ENCODE measurements at regions not wholly inside any gene's neighbourhood (a gene's known extent, or its start where the extent isn't known, plus 50 kb on each side); places are given as distances from the start of the nearest gene placed in this dataset.

DNA sequence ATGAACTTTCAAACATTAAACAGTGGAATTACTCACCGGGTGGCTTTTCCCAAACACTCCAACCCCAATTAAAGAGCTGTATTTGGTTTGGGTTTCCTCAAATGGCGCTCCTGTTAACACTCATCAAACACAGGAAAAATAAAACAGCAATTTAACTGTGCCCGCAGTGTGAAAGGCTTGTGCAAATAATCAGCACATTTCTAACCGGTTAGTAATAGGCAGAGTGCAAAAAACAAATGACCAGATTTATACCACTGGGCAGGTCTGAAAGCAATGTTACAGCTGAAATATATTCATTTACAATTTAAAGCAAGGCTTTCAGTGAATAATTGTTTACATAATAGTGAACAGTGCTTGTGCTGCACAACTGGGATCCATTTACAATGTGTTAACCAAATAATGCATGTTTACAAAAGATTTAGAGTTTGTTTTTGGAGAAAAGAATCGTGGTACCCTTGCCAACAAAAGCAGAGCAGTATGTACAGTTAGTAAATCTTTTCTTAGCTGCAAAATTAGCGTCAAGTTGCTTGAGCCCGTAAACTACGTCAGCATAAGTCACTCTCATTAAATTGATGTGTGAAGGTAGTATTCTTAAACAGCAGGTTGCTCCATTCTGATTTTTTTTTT, 662.9 kb upstream of the ZNF608 start:
- Histone ChIP-seq H3K36me3 (ENCODE audit: control insufficient read depth, insufficient read depth, low read length) (no peaks in the 10 kb centered on the region), H3K4me3 (ENCODE audit: low read depth in 2 of 2, low read length in 2 of 2) (peak overlapping the region; percentile 9 to 33; a peak in 3 of 4 replicates), H3K4me1 (ENCODE audit: control insufficient read depth, insufficient read depth, low read length) (peaks cover 69% of the 10 kb centered on the region), H3K9me3 (ENCODE audit: control insufficient read depth, insufficient read depth, low read depth, low read length) (peaks cover 35% of the 10 kb centered on the region), H3K27me3 (ENCODE audit: control insufficient read depth, insufficient read depth, low read length) (no peaks in the 10 kb centered on the region), H3K27ac (ENCODE audit: low read length) (peak overlapping the region; percentile 95)
- ChIA-PET CTCF (no interaction called here), POLR2A (interaction anchor here (0.6 to 1.0 kb wide), 3 partner anchors 412 to 664 kb away, joined by 3 to 4 read pairs (median 3); no protein-coding TSS in a partner anchor)
- TF ChIP-seq SIN3A (IDR thresholded peaks at IDR 0.05; ENCODE audit: borderline replicate concordance, insufficient read depth, low read depth, low read length): no peak
- peak; percentile 72; the same call in 1 of the 2 replicates for TF ChIP-seq TCF7L2 (IDR thresholded peaks at IDR 0.05; ENCODE audit: low read depth, low read length)
- peak; percentile 72 for TF ChIP-seq POLR2AphosphoS5 (IDR thresholded peaks at IDR 0.05; ENCODE audit: low read depth, low read length)
- TF ChIP-seq, protein P1, sequence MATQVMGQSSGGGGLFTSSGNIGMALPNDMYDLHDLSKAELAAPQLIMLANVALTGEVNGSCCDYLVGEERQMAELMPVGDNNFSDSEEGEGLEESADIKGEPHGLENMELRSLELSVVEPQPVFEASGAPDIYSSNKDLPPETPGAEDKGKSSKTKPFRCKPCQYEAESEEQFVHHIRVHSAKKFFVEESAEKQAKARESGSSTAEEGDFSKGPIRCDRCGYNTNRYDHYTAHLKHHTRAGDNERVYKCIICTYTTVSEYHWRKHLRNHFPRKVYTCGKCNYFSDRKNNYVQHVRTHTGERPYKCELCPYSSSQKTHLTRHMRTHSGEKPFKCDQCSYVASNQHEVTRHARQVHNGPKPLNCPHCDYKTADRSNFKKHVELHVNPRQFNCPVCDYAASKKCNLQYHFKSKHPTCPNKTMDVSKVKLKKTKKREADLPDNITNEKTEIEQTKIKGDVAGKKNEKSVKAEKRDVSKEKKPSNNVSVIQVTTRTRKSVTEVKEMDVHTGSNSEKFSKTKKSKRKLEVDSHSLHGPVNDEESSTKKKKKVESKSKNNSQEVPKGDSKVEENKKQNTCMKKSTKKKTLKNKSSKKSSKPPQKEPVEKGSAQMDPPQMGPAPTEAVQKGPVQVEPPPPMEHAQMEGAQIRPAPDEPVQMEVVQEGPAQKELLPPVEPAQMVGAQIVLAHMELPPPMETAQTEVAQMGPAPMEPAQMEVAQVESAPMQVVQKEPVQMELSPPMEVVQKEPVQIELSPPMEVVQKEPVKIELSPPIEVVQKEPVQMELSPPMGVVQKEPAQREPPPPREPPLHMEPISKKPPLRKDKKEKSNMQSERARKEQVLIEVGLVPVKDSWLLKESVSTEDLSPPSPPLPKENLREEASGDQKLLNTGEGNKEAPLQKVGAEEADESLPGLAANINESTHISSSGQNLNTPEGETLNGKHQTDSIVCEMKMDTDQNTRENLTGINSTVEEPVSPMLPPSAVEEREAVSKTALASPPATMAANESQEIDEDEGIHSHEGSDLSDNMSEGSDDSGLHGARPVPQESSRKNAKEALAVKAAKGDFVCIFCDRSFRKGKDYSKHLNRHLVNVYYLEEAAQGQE (IDR thresholded peaks at IDR 0.05; ENCODE audit: insufficient read depth in 1 of 2, low read depth in 2 of 2, low read length in 1 of 2): peak in 1 of 2 experiments; percentile 21; a peak in 1 of 4 replicates
- DNase-seq (ENCODE audit: low read depth, low spot score): no peak
- in situ Hi-C loops (cut with HindIII; ENCODE audit: low pct_unique_long_range_greater_than_20kb, low sequenced_read_pairs) (no loop called here), intact Hi-C loops (cut with micrococcal nuclease; ENCODE audit: unreplicated experiment) (loop anchor here (10.0 kb wide), 1 partner anchor 755 kb away; no protein-coding TSS in a partner anchor)
- BruUV-seq (replicated peaks): no TSS peak
- peak; percentile 82 for ATAC-seq

GRCh38 chr5:125409861-125410536, 663.6 kb upstream of the ZNF608 start:
- POLR2A ChIA-PET: no interaction called here
- Histone ChIP-seq H3K4me3 (ENCODE audit: low read depth in 2 of 2, low read length in 2 of 2) (peak overlapping the region; percentile 9 to 33; a peak in 3 of 4 replicates), H3K9me3 (ENCODE audit: control insufficient read depth, insufficient read depth, low read depth, low read length) (peaks cover 29% of the 10 kb centered on the region), H3K36me3 (ENCODE audit: control insufficient read depth, insufficient read depth, low read length) (no peaks in the 10 kb centered on the region), H3K27ac (ENCODE audit: low read length) (peak overlapping the region; percentile 95), H3K27me3 (ENCODE audit: control insufficient read depth, insufficient read depth, low read length) (no peaks in the 10 kb centered on the region), H3K4me1 (ENCODE audit: control insufficient read depth, insufficient read depth, low read length) (peaks cover 72% of the 10 kb centered on the region)
- TF ChIP-seq SIN3A (IDR thresholded peaks at IDR 0.05; ENCODE audit: borderline replicate concordance, insufficient read depth, low read depth, low read length) (no peak), TCF7L2 (IDR thresholded peaks at IDR 0.05; ENCODE audit: low read depth, low read length) (peak; percentile 83), POLR2AphosphoS5 (IDR thresholded peaks at IDR 0.05; ENCODE audit: low read depth, low read length) (0 out of 2 replicates have a peak, but pooled peaks have one; percentile 1)
- TF ChIP-seq, protein P2, sequence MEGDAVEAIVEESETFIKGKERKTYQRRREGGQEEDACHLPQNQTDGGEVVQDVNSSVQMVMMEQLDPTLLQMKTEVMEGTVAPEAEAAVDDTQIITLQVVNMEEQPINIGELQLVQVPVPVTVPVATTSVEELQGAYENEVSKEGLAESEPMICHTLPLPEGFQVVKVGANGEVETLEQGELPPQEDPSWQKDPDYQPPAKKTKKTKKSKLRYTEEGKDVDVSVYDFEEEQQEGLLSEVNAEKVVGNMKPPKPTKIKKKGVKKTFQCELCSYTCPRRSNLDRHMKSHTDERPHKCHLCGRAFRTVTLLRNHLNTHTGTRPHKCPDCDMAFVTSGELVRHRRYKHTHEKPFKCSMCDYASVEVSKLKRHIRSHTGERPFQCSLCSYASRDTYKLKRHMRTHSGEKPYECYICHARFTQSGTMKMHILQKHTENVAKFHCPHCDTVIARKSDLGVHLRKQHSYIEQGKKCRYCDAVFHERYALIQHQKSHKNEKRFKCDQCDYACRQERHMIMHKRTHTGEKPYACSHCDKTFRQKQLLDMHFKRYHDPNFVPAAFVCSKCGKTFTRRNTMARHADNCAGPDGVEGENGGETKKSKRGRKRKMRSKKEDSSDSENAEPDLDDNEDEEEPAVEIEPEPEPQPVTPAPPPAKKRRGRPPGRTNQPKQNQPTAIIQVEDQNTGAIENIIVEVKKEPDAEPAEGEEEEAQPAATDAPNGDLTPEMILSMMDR (IDR thresholded peaks at IDR 0.05): no peak
- TF ChIP-seq, protein P1 (IDR thresholded peaks at IDR 0.05; ENCODE audit: insufficient read depth in 1 of 2, low read depth in 2 of 2, low read length in 1 of 2): no peak
- CTCF ChIA-PET: interaction anchor here (0.5 kb wide), 1 partner anchor 60 kb away, joined by 3 read pairs; no protein-coding TSS in a partner anchor
- no peak for DNase-seq (ENCODE audit: low read depth, low spot score)
- intact Hi-C loops (cut with micrococcal nuclease; ENCODE audit: unreplicated experiment) (loop anchor here (1.0 to 10.0 kb wide), 6 partner anchors 75 to 1473 kb away; partner anchors contain the start of gene ZNF608), in situ Hi-C loops (cut with HindIII; ENCODE audit: low pct_unique_long_range_greater_than_20kb, low sequenced_read_pairs) (no loop called here)
- no TSS peak for BruUV-seq (replicated peaks)
- ATAC-seq: peak; percentile 32
